Panc1 (cell line): ENCODE measurements at regions not wholly inside any gene's neighbourhood (a gene's known extent, or its start where the extent isn't known, plus 50 kb on each side); places are given as distances from the start of the nearest gene placed in this dataset.

ENCODE experiments used
- ATAC-seq: fragments of 200-7000 bp; cut with Tn5 transposase; 2 replicates; pipeline ENCODE4 v1.9.1; 2020; ENCODE audit warnings: mild to moderate bottlenecking, moderate library complexity
- BruUV-seq: library from RNA; stranded (reverse); fragments of 400-500 nt; replicated peaks from 2 replicates; lab custom pipeline; 2021; lab: Mats Ljungman, UMichigan
- CTCF ChIA-PET: fragments of 300-600 bp; sonication (Branson Sonifier 250); formaldehyde crosslinking; loops from one replicate; lab custom pipeline; 2022; ENCODE audit warnings: antibody characterized with exemption; lab: Charles Lee
- POLR2A ChIA-PET: fragments of 300-600 bp; sonication (Branson Sonifier 250); formaldehyde crosslinking; loops from one replicate; lab custom pipeline; 2022; ENCODE audit warnings: antibody characterized with exemption; lab: Charles Lee
- DNase-seq: peaks from one replicate; pipeline ENCODE4 v3.0.0-alpha.2; 2010; ENCODE audit warnings: low read depth, low spot score
- H3K27ac ChIP-seq: 2 replicates; pipeline ENCODE4 v1.5.1; 2011; ENCODE audit warnings: mild to moderate bottlenecking, low read length, inconsistent platforms
- H3K27me3 ChIP-seq: fragments of 200-500 bp; sonication (Bioruptor generic); 2 replicates; pipeline ENCODE4 v1.6.0; 2014; ENCODE audit warnings: low read length, inconsistent platforms; ENCODE audit not compliant: control insufficient read depth, insufficient read depth
- H3K36me3 ChIP-seq: fragments of 200-500 bp; sonication (Bioruptor generic); 2 replicates; pipeline ENCODE4 v1.5.1; 2014; ENCODE audit warnings: inconsistent platforms, mild to moderate bottlenecking, low read length, moderate library complexity; ENCODE audit not compliant: control insufficient read depth, insufficient read depth
- H3K4me1 ChIP-seq: 2 replicates; pipeline ENCODE4 v1.5.1; 2011; ENCODE audit warnings: inconsistent platforms, mild to moderate bottlenecking, low read length, moderate library complexity; ENCODE audit not compliant: control insufficient read depth, insufficient read depth
- H3K4me3 ChIP-seq, 2 experiments: 2 replicates each; pipeline ENCODE4 v1.5.1; 2011 to 2012; ENCODE audit warnings: low read depth in 2 of 2, low read length in 2 of 2, mild to moderate bottlenecking in 2 of 2, inconsistent platforms in 1 of 2, moderate library complexity in 1 of 2
- H3K9me3 ChIP-seq: fragments of 200-500 bp; sonication (Bioruptor generic); 2 replicates; pipeline ENCODE4 v1.5.1; 2014; ENCODE audit warnings: low read depth, mild to moderate bottlenecking, inconsistent platforms, low read length, moderate library complexity; ENCODE audit not compliant: control insufficient read depth, insufficient read depth
- CTCF ChIP-seq: fragments of 450-650 bp; IDR thresholded peaks from 2 replicates; pipeline ENCODE4 v1.5.1; 2017; ENCODE audit warnings: mild to moderate bottlenecking
- POLR2AphosphoS5 ChIP-seq: IDR thresholded peaks from 2 replicates; pipeline ENCODE4 v1.6.1; 2012; ENCODE audit warnings: mild to moderate bottlenecking, low read depth, low read length, moderate library complexity
- REST ChIP-seq, 2 experiments: IDR thresholded peaks; 2 replicates each; pipeline ENCODE4 v1.6.1; 2011 to 2012; ENCODE audit warnings: low read depth in 2 of 2, control low read depth in 1 of 2, low read length in 1 of 2, mild to moderate bottlenecking in 1 of 2, moderate library complexity in 1 of 2; ENCODE audit not compliant: insufficient read depth in 1 of 2
- SIN3A ChIP-seq: IDR thresholded peaks from 2 replicates; pipeline ENCODE4 v1.6.1; 2012; ENCODE audit warnings: low read depth, mild to moderate bottlenecking, low read length, moderate library complexity, borderline replicate concordance; ENCODE audit not compliant: insufficient read depth
- TCF7L2 ChIP-seq: IDR thresholded peaks from 2 replicates; pipeline ENCODE4 v1.6.1; 2011; ENCODE audit warnings: mild to moderate bottlenecking, low read depth, low read length, inconsistent platforms
- in situ Hi-C: cut with HindIII; loops from 2 replicates; pipeline ENCODE4 v1.10.0; 2016; ENCODE audit warnings: low sequenced_read_pairs, low pct_unique_long_range_greater_than_20kb
- intact Hi-C: fragments of 100-400 bp; cut with micrococcal nuclease; formaldehyde crosslinking; loops from one replicate; pipeline ENCODE4 v1.10.0; 2022; ENCODE audit not compliant: unreplicated experiment

- ATAC-seq (no peak), DNase-seq (no peak)
- no peaks in the 10 kb centered on the region for H3K4me1 ChIP-seq
- intact Hi-C loops = no loop called here
- H3K27me3 ChIP-seq = no peaks in the 10 kb centered on the region
- H3K9me3 ChIP-seq = no peaks in the 10 kb centered on the region; the same call in 1 of the 2 replicates
- BruUV-seq = no TSS peak
- ChIA-PET POLR2A (no interaction called here), CTCF (no interaction called here)
- no peak overlapping the region for H3K27ac ChIP-seq
- H3K4me3 ChIP-seq = no peak overlapping the region
- no peak for TF ChIP-seq CTCF
- TF ChIP-seq TCF7L2 = no peak
- no peak for TF ChIP-seq REST (IDR thresholded peaks at IDR 0.05; ENCODE audit: insufficient read depth in 1 of 2, low read depth in 2 of 2, low read length in 1 of 2)
- no peak for TF ChIP-seq POLR2AphosphoS5
- no peak for TF ChIP-seq SIN3A
- in situ Hi-C loops = no loop called here
- no peaks in the 10 kb centered on the region; the same call in 1 of the 2 replicates for H3K36me3 ChIP-seq
These were observed 1597.1 kb upstream of the MIR17HG start for GRCh38 chr13:89750371-89750770.

- Histone ChIP-seq H3K36me3 (no peaks in the 10 kb centered on the region; the same call in 1 of the 2 replicates), H3K4me1 (no peaks in the 10 kb centered on the region), H3K27ac (no peak overlapping the region), H3K9me3 (peaks cover 3% of the 10 kb centered on the region; the same call in 1 of the 2 replicates), H3K27me3 (no peaks in the 10 kb centered on the region), H3K4me3 (no peak overlapping the region)
- BruUV-seq = no TSS peak
- ChIA-PET CTCF (no interaction called here), POLR2A (no interaction called here)
- in situ Hi-C loops (no loop called here), intact Hi-C loops (no loop called here)
- no peak for ATAC-seq
- TF ChIP-seq TCF7L2 = no peak
- TF ChIP-seq REST (IDR thresholded peaks at IDR 0.05; ENCODE audit: insufficient read depth in 1 of 2, low read depth in 2 of 2, low read length in 1 of 2) = no peak
- no peak for TF ChIP-seq SIN3A
- no peak for TF ChIP-seq POLR2AphosphoS5
- no peak for TF ChIP-seq CTCF
- no peak for DNase-seq
These were observed 1596.0 kb upstream of the MIR17HG start for GRCh38 chr13:89751432-89751930.
